ENCODE measurements at regions not wholly inside any gene's neighbourhood (a gene's known extent, or its start where the extent isn't known, plus 50 kb on each side); places are given as distances from the start of the nearest gene placed in this dataset.

DNA sequence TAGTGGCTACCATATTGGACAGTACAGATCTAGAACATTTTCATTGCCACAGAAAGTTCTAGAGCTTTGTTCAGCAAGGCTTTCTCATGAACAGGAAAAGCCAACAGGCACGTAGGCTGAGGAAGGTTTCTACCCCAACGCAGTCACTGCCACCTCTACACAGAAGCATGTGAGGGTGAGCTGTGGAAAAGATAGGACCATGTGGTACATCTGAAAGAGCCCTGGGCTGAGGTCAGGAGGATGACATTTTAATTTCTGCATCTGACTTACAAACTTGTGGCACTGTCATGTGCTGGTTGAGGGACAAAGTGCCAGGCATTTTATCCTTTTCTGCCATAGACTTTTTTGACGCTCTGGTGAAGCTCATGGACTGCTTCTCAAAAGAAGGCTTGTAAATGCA is 454.2 kb downstream of the BCOR start:
- TF ChIP-seq, protein P1, sequence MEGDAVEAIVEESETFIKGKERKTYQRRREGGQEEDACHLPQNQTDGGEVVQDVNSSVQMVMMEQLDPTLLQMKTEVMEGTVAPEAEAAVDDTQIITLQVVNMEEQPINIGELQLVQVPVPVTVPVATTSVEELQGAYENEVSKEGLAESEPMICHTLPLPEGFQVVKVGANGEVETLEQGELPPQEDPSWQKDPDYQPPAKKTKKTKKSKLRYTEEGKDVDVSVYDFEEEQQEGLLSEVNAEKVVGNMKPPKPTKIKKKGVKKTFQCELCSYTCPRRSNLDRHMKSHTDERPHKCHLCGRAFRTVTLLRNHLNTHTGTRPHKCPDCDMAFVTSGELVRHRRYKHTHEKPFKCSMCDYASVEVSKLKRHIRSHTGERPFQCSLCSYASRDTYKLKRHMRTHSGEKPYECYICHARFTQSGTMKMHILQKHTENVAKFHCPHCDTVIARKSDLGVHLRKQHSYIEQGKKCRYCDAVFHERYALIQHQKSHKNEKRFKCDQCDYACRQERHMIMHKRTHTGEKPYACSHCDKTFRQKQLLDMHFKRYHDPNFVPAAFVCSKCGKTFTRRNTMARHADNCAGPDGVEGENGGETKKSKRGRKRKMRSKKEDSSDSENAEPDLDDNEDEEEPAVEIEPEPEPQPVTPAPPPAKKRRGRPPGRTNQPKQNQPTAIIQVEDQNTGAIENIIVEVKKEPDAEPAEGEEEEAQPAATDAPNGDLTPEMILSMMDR (IDR thresholded peaks at IDR 0.05; ENCODE audit: low read depth, low read length): no peak
- TF ChIP-seq EZH2phosphoT487 (IDR thresholded peaks at IDR 0.05; ENCODE audit: low read depth): no peak

All from OCI-LY3 (cell line).